Transverse colon (tissue), 4 donors: ENCODE measurements at regions not wholly inside any gene's neighbourhood (a gene's known extent, or its start where the extent isn't known, plus 50 kb on each side); places are given as distances from the start of the nearest gene placed in this dataset.

Source experiments
- DNase-seq: peaks from one replicate; pipeline ENCODE4 v3.0.0-alpha.2; 2019
- H3K27ac ChIP-seq, 4 donors: fragments of 200-600 bp; sonication (generic); 2 replicates each; pipeline ENCODE4 v1.5.1; 2016 to 2018; ENCODE audit warnings: inconsistent platforms in 4 of 4
- H3K27me3 ChIP-seq: fragments of 200-600 bp; sonication (generic); 2 replicates; pipeline ENCODE4 v1.5.1; 2017; ENCODE audit warnings: inconsistent platforms
- H3K36me3 ChIP-seq, 4 donors: fragments of 200-600 bp; sonication (generic); 2 replicates each; pipeline ENCODE4 v1.5.1; 2017 to 2019; ENCODE audit warnings: inconsistent platforms in 4 of 4
- H3K4me1 ChIP-seq, 4 donors: fragments of 200-600 bp; sonication (generic); 2 replicates each; pipeline ENCODE4 v1.5.1; 2017 to 2020; ENCODE audit warnings: inconsistent platforms in 4 of 4
- H3K4me3 ChIP-seq, 4 donors: fragments of 200-600 bp; sonication (generic); 1 replicate in 1 of 4; 2 replicates in 3 of 4; pipeline versions ENCODE4 v1.5.1 to v1.6.1; 2017 to 2019; ENCODE audit warnings: inconsistent platforms in 4 of 4
- H3K9me3 ChIP-seq, 2 donors: fragments of 200-600 bp; sonication (generic); 2 replicates each; pipeline ENCODE4 v1.5.1; 2017 to 2019; ENCODE audit warnings: inconsistent platforms in 2 of 2
- CTCF ChIP-seq, 5 experiments: fragments of 200-600 bp in 3 of 5; fragments of 450-650 bp in 2 of 5; sonication (generic) in 3 of 5; IDR thresholded peaks; 1 replicate in 2 of 5; 2 replicates in 3 of 5; pipeline ENCODE4 v1.5.1; 2016 to 2017; ENCODE audit warnings: antibody characterized with exemption in 5 of 5, inconsistent platforms in 3 of 5, mild to moderate bottlenecking in 2 of 5, moderate library complexity in 1 of 5
- EP300 ChIP-seq: sonication (generic); formaldehyde crosslinking; IDR thresholded peaks from one replicate; pipeline ENCODE4 v1.6.1; 2017; ENCODE audit warnings: antibody characterized with exemption, low read depth
- POLR2A ChIP-seq: fragments of 450-650 bp; IDR thresholded peaks from one replicate; pipeline ENCODE4 v1.6.1; 2016; ENCODE audit warnings: antibody characterized with exemption, mild to moderate bottlenecking, moderate library complexity
- POLR2AphosphoS5 ChIP-seq, 3 donors: sonication (generic); formaldehyde crosslinking; IDR thresholded peaks; one replicate each; pipeline ENCODE4 v1.6.1; 2016; ENCODE audit warnings: antibody characterized with exemption in 3 of 3
- WGBS, 2 donors: methylation state at CpG; one replicate each; pipeline ENCODE4 v1.1.5; 2018; ENCODE audit warnings: low coverage in 1 of 2; 5-methylcytosine and 5-hydroxymethylcytosine counted together
- in situ Hi-C, 4 donors: fragments of 200-750 bp; cut with MboI; loops; one replicate each; pipeline versions ENCODE4 v1.15.0 to v1.15.1; 2017; ENCODE audit warnings: low sequenced_read_pairs in 3 of 4, low pct_ligation_motif_present in 1 of 4, low pct_unique_long_range_greater_than_20kb in 1 of 4
- intact Hi-C: fragments of 100-400 bp; cut with DNase I; formaldehyde crosslinking; loops from one replicate; pipeline ENCODE4 v1.15.1; 2023; ENCODE audit warnings: low total_unique reads

GRCh38 chr1:113320972-113321680, 69.2 kb upstream of the MAGI3 start:
- H3K27ac ChIP-seq: peak overlapping the region in 3 of 4 donors; percentile 30 to 46 (median 37)
- TF ChIP-seq EP300 (no peak), CTCF (IDR thresholded peaks at IDR 0.05) (no peak), POLR2A (no peak), POLR2AphosphoS5 (IDR thresholded peaks at IDR 0.05) (no peak)
- H3K27me3 ChIP-seq: no peaks in the 10 kb centered on the region
- intact Hi-C loops: no loop called here
- in situ Hi-C loops: no loop called here
- H3K4me3 ChIP-seq: no peak overlapping the region
- DNase-seq: no peak
- H3K9me3 ChIP-seq: no peaks in the 10 kb centered on the region
- peaks cover 0 to 18% (median 11%) of the 10 kb centered on the region in 4 donors for H3K4me1 ChIP-seq
- WGBS, 2 donors: 35 to 47% methylated on average over 3 of the region's 3 CpGs
- H3K36me3 ChIP-seq: no peaks in the 10 kb centered on the region

- Histone ChIP-seq H3K4me1 (peaks cover 0 to 18% (median 11%) of the 10 kb centered on the region in 4 donors), H3K4me3 (no peak overlapping the region), H3K27me3 (no peaks in the 10 kb centered on the region), H3K9me3 (no peaks in the 10 kb centered on the region), H3K27ac (peak overlapping the region in 1 of 4 donors; percentile 37), H3K36me3 (no peaks in the 10 kb centered on the region)
- 65 to 76% methylated on average over 3 of the region's 3 CpGs for WGBS, 2 donors
- in situ Hi-C loops (no loop called here), intact Hi-C loops (no loop called here)
- TF ChIP-seq POLR2A (no peak), POLR2AphosphoS5 (IDR thresholded peaks at IDR 0.05) (no peak), EP300 (no peak), CTCF (IDR thresholded peaks at IDR 0.05) (no peak)
- no peak for DNase-seq
Measured at GRCh38 chr1:113321771-113322387, 68.4 kb upstream of the MAGI3 start.

- no peak overlapping the region for H3K4me3 ChIP-seq
Measured at GRCh38 chr1:113322439-113322838, 67.9 kb upstream of the MAGI3 start.

More at GRCh38 chr1:113322439-113322838, 67.9 kb upstream of the MAGI3 start:
- in situ Hi-C loops (no loop called here), intact Hi-C loops (no loop called here)
- H3K27ac ChIP-seq: no peak overlapping the region
- H3K27me3 ChIP-seq: no peaks in the 10 kb centered on the region
- no peaks in the 10 kb centered on the region for H3K9me3 ChIP-seq
- no peak for TF ChIP-seq POLR2A
- no peak for TF ChIP-seq POLR2AphosphoS5 (IDR thresholded peaks at IDR 0.05)
- no peak for TF ChIP-seq EP300
- TF ChIP-seq CTCF (IDR thresholded peaks at IDR 0.05): no peak
- no peak for DNase-seq
- H3K4me1 ChIP-seq: peaks cover 0 to 18% (median 11%) of the 10 kb centered on the region in 4 donors
- WGBS, 2 donors: 84 to 89% methylated on average over 1 of the region's 1 CpG
- H3K36me3 ChIP-seq: no peaks in the 10 kb centered on the region
